ENCODE measurements at regions not wholly inside any gene's neighbourhood (a gene's known extent, or its start where the extent isn't known, plus 50 kb on each side); places are given as distances from the start of the nearest gene placed in this dataset.

DNA sequence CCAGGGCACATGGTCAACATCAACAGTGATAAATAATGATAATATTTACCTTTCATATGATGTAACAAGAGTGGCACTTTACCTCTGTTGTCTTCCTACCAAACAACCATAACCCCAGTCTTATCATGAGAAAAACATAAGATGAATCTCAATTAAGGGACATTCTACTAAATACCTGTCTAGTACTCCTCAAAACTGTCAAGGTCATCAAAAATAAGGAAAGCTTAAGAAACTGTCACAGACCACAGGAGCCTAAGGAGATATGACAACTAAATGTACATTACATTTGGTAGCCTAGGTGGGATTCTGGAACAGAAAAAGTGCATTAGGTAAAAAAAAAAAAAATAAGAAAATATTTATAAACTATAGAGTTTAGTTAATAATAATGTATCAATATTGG, 118.1 kb downstream of the CCDC34 start:
- Histone ChIP-seq H3K27ac (no peak overlapping the region), H3K27me3 (no peaks in the 10 kb centered on the region), H3K4me1 (peaks cover 0 to 45% (median 25%) of the 10 kb centered on the region in 9 donors), H3K4me3 (no peak overlapping the region), H3K36me3 (no peaks in the 10 kb centered on the region), H3K9me3 (no peaks in the 10 kb centered on the region)
- TF ChIP-seq, protein P1, sequence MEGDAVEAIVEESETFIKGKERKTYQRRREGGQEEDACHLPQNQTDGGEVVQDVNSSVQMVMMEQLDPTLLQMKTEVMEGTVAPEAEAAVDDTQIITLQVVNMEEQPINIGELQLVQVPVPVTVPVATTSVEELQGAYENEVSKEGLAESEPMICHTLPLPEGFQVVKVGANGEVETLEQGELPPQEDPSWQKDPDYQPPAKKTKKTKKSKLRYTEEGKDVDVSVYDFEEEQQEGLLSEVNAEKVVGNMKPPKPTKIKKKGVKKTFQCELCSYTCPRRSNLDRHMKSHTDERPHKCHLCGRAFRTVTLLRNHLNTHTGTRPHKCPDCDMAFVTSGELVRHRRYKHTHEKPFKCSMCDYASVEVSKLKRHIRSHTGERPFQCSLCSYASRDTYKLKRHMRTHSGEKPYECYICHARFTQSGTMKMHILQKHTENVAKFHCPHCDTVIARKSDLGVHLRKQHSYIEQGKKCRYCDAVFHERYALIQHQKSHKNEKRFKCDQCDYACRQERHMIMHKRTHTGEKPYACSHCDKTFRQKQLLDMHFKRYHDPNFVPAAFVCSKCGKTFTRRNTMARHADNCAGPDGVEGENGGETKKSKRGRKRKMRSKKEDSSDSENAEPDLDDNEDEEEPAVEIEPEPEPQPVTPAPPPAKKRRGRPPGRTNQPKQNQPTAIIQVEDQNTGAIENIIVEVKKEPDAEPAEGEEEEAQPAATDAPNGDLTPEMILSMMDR (IDR thresholded peaks at IDR 0.05): no peak
- intact Hi-C loops (cut with DNase I): no loop called here
- DNase-seq (no peak), ATAC-seq (no peak)

DNA sequence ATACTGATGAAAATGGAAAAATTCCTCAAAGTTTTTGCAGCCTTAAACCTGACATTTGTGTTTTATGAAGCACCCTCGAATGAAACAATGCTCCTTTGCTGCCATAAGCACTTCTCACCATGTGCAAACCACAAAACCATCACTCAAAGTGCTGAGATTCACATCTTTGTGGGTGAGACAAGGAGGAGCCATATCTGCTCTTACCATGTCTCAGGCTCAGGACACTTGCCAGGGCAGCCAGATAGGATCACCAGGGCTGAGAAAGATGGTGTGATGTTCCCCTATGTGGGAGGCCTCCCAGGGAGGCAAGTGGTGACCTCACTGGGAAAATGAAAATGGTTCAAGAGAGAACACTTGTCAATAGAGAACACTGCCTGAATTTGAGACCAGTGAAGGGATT, 120.4 kb downstream of the CCDC34 start:
- ATAC-seq (no peak), DNase-seq (no peak)
- 40 to 41% methylated on average over 1 of the region's 1 CpG for WGBS, 2 donors
- Histone ChIP-seq H3K27me3 (no peaks in the 10 kb centered on the region), H3K27ac (peak overlapping the region in 1 of 10 donors; percentile 38), H3K4me1 (peaks cover 0 to 26% (median 15%) of the 10 kb centered on the region in 9 donors), H3K9me3 (no peaks in the 10 kb centered on the region), H3K36me3 (no peaks in the 10 kb centered on the region), H3K4me3 (no peak overlapping the region)
- TF ChIP-seq, protein P1 (IDR thresholded peaks at IDR 0.05): no peak
- intact Hi-C loops (cut with DNase I): no loop called here

DNA sequence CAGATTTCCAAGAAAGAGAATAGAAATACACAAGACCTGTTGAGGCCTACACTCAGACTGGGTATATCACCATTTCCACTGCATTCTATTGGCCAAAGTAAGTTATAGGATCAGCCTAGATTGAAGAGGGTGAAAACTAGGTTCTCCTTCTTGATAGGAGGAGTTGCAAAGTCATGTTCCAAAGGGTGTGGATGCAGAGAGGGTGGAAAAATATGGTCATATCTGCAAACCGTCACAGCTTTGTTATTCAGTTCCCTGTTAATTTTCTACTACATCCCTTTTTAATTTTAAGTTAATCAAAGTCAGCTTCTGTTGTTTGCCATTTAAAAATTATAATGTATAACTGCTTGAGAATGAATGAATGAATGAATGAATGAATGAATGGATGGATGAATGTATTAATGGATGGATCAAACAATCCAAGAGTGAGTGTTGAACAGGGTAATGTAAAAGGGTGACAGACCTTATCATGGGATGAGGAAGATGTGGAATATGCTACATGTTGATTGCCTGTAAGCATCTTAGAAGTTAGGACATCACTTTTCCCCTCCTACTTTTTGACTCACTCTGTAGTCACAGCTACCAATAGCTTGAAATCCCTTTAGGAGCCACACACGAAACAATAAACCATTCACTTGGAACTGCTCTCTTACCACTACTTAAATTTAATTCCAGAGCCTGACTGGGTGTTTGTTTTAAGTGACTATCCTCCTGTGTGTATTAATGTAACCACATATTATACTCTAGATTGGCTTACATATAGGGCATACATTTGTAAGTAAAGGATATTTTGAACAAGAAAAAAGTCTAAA, 121.5 kb downstream of the CCDC34 start:
- Histone ChIP-seq H3K4me1 (peaks cover 0 to 16% (median 7%) of the 10 kb centered on the region in 9 donors), H3K27ac (peak overlapping the region in 2 of 10 donors; percentile 38 to 73), H3K27me3 (no peaks in the 10 kb centered on the region), H3K9me3 (no peaks in the 10 kb centered on the region), H3K36me3 (no peaks in the 10 kb centered on the region), H3K4me3 (no peak overlapping the region)
- TF ChIP-seq, protein P1 (IDR thresholded peaks at IDR 0.05): no peak
- intact Hi-C loops (cut with DNase I): no loop called here
- no peak for DNase-seq
- ATAC-seq: peak in 1 of 8 donors; percentile 68
- 70 to 79% methylated on average over 2 of the region's 2 CpGs for WGBS, 2 donors

DNA sequence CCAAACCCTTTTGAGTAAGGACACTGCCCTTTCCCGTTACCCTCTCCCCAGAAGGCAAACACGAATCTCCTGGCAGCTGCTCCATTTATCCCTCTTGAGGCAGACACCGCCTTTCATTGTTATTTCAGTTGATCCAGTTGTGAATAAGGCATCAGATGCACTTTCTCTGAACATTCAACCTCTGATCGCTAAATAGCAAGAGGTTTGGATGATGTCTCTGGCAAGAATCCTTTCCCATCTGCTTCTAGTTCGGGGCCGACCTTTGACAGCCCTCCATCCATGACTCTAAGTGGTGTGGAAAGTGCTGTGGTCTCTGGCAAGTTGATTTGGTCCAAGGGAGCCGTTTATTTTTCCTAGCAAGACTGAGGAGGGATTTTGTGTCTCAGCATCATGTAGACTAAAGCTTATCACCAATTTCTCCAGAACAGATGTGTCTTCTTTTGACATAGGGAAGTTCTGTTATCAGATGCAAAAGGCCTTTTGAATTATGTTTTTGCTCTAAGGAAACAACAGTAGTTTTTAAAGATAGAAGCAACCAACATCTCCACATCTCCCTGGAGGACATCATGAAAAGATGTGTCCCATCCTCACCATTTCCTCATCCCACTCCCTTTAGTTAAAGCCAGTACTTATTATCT, 123.6 kb downstream of the CCDC34 start:
- TF ChIP-seq, protein P1 (IDR thresholded peaks at IDR 0.05): no peak
- ATAC-seq: peak; percentile 57 to 87 (median 72)
- intact Hi-C loops (cut with DNase I): no loop called here
- Histone ChIP-seq H3K4me3 (no peak overlapping the region), H3K27me3 (no peaks in the 10 kb centered on the region), H3K27ac (peak overlapping the region in 4 of 10 donors; percentile 49 to 73 (median 60)), H3K4me1 (peaks cover 0 to 17% (median 0%) of the 10 kb centered on the region in 9 donors), H3K36me3 (no peaks in the 10 kb centered on the region), H3K9me3 (no peaks in the 10 kb centered on the region)
- WGBS, 2 donors: 57 to 65% methylated on average over 7 of the region's 7 CpGs
- DNase-seq: peak in 1 of 2 donors; percentile 43

All from heart right ventricle (tissue), 16 donors.